ENCODE measurements at regions not wholly inside any gene's neighbourhood (a gene's known extent, or its start where the extent isn't known, plus 50 kb on each side); places are given as distances from the start of the nearest gene placed in this dataset.

GRCh38 chr6:134740473-134741199, 209.3 kb downstream of the ALDH8A1 start:
- peaks cover 3% of the 10 kb centered on the region for H3K4me1 Mint-ChIP-seq
- H3K27me3 Mint-ChIP-seq (ENCODE audit: insufficient read depth, low read depth): no peaks in the 10 kb centered on the region

GRCh38 chr6:134740027-134740373, 209.9 kb downstream of the ALDH8A1 start:
- Histone ChIP-seq H3K4me2 (no peak overlapping the region), H3K4me1 (no peaks in the 10 kb centered on the region), H3K9ac (no peak overlapping the region), H3K79me2 (ENCODE audit: low read depth) (no peaks in the 10 kb centered on the region), H3K27me3 (no peaks in the 10 kb centered on the region), H2AFZ (replicated peaks) (no peak overlapping the region), H3K4me3 (no peak overlapping the region), H3K9me3 (ENCODE audit: low read depth) (no peaks in the 10 kb centered on the region), H4K20me1 (ENCODE audit: low read depth) (no peaks in the 10 kb centered on the region), H3K36me3 (no peaks in the 10 kb centered on the region), H3K27ac (no peak overlapping the region), H3F3A (ENCODE audit: low read depth) (no peaks in the 10 kb centered on the region)
- H3K4me3 Mint-ChIP-seq: no peak overlapping the region
- peaks cover 3% of the 10 kb centered on the region for H3K4me1 Mint-ChIP-seq
- no peak for DNase-seq (ENCODE audit: low spot score)
- TF ChIP-seq EZH2 (IDR thresholded peaks at IDR 0.05) (no peak), CTCF (IDR thresholded peaks at IDR 0.05) (no peak)
- no peak overlapping the region for H3K27ac Mint-ChIP-seq
- H3K9me3 Mint-ChIP-seq: no peaks in the 10 kb centered on the region
- no peaks in the 10 kb centered on the region for H3K27me3 Mint-ChIP-seq (ENCODE audit: insufficient read depth, low read depth)
- no peaks in the 10 kb centered on the region for H3K36me3 Mint-ChIP-seq

More at GRCh38 chr6:134740473-134741199, 209.3 kb downstream of the ALDH8A1 start:
- no peaks in the 10 kb centered on the region for H3K9me3 Mint-ChIP-seq
- H3K27me3 ChIP-seq: no peaks in the 10 kb centered on the region
- H3K36me3 ChIP-seq: no peaks in the 10 kb centered on the region
- H3K4me1 ChIP-seq: no peaks in the 10 kb centered on the region
- H3K9ac ChIP-seq: no peak overlapping the region
- no peak overlapping the region for H2AFZ ChIP-seq (replicated peaks)
- H4K20me1 ChIP-seq (ENCODE audit: low read depth): no peaks in the 10 kb centered on the region
- no peaks in the 10 kb centered on the region for H3K9me3 ChIP-seq (ENCODE audit: low read depth)
- no peak for DNase-seq (ENCODE audit: low spot score)
- no peak overlapping the region for H3K4me2 ChIP-seq
- no peaks in the 10 kb centered on the region for H3F3A ChIP-seq (ENCODE audit: low read depth)
- no peak overlapping the region for H3K4me3 Mint-ChIP-seq
- H3K27ac ChIP-seq: no peak overlapping the region
- H3K36me3 Mint-ChIP-seq: no peaks in the 10 kb centered on the region
- H3K79me2 ChIP-seq (ENCODE audit: low read depth): no peaks in the 10 kb centered on the region
- TF ChIP-seq EZH2phosphoT487 (IDR thresholded peaks at IDR 0.05) (no peak), CTCF (IDR thresholded peaks at IDR 0.05) (no peak), EZH2 (IDR thresholded peaks at IDR 0.05) (no peak)
- no peak overlapping the region for H3K4me3 ChIP-seq
- no peak overlapping the region for H3K27ac Mint-ChIP-seq

GRCh38 chr6:134739299-134740026, 210.4 kb downstream of the ALDH8A1 start:
- Histone ChIP-seq H3K4me3 (no peak overlapping the region), H2AFZ (replicated peaks) (no peak overlapping the region), H3K9ac (no peak overlapping the region), H3K36me3 (no peaks in the 10 kb centered on the region), H4K20me1 (ENCODE audit: low read depth) (no peaks in the 10 kb centered on the region), H3K4me1 (no peaks in the 10 kb centered on the region), H3K9me3 (ENCODE audit: low read depth) (no peaks in the 10 kb centered on the region), H3K4me2 (no peak overlapping the region), H3K79me2 (ENCODE audit: low read depth) (no peaks in the 10 kb centered on the region), H3F3A (ENCODE audit: low read depth) (no peaks in the 10 kb centered on the region), H3K27me3 (no peaks in the 10 kb centered on the region), H3K27ac (no peak overlapping the region)
- no peak for DNase-seq (ENCODE audit: low spot score)
- Mint-ChIP-seq H3K9me3 (peaks cover 3% of the 10 kb centered on the region), H3K27ac (no peak overlapping the region), H3K36me3 (no peaks in the 10 kb centered on the region), H3K27me3 (ENCODE audit: insufficient read depth, low read depth) (no peaks in the 10 kb centered on the region), H3K4me1 (peaks cover 3% of the 10 kb centered on the region), H3K4me3 (no peak overlapping the region)
- TF ChIP-seq EZH2 (IDR thresholded peaks at IDR 0.05): no peak
- no peak for TF ChIP-seq CTCF (IDR thresholded peaks at IDR 0.05)
- TF ChIP-seq EZH2phosphoT487 (IDR thresholded peaks at IDR 0.05): no peak

Measured in neural progenitor cell (in vitro differentiated cells).